Endodermal cell (in vitro differentiated cells): ENCODE measurements at regions not wholly inside any gene's neighbourhood (a gene's known extent, or its start where the extent isn't known, plus 50 kb on each side); places are given as distances from the start of the nearest gene placed in this dataset.
A peak's percentile ranks its signal among the peaks of the same experiment; 100 is the strongest.

Experiments
- DNase-seq: peaks from one replicate; pipeline ENCODE4 v3.0.0-alpha.2; 2017
- H3K27ac ChIP-seq: 2 replicates; pipeline ENCODE4 v1.5.1; 2013; ENCODE audit warnings: mild to moderate bottlenecking, low read depth, low read length, moderate library complexity
- H3K27me3 ChIP-seq: 2 replicates; pipeline ENCODE4 v1.6.1; 2013; ENCODE audit warnings: mild to moderate bottlenecking, low read length, moderate library complexity; ENCODE audit not compliant: insufficient read depth, control insufficient read depth, poor library complexity, severe bottlenecking
- H3K36me3 ChIP-seq: 2 replicates; pipeline ENCODE4 v1.7.0; 2013; ENCODE audit warnings: mild to moderate bottlenecking, low read length, moderate library complexity; ENCODE audit not compliant: control insufficient read depth, insufficient read depth
- H3K4me1 ChIP-seq: one replicate; pipeline ENCODE4 v1.7.0; 2013; ENCODE audit warnings: low read length; ENCODE audit not compliant: control insufficient read depth, insufficient read depth
- H3K4me3 ChIP-seq: 2 replicates; pipeline ENCODE4 v1.5.1; 2013; ENCODE audit warnings: mild to moderate bottlenecking, low read length, moderate library complexity
- H3K9ac ChIP-seq: 2 replicates; pipeline ENCODE4 v1.6.1; 2013; ENCODE audit warnings: mild to moderate bottlenecking, low read length, moderate library complexity; ENCODE audit not compliant: poor library complexity, severe bottlenecking; ENCODE audit errors: extremely low read depth
- H3K9me3 ChIP-seq: 2 replicates; pipeline ENCODE4 v1.6.1; 2013; ENCODE audit warnings: mild to moderate bottlenecking, low read length, moderate library complexity; ENCODE audit not compliant: control insufficient read depth
- H3K27ac Mint-ChIP-seq: 2 replicates; pipeline ENCODE4 v1.8.0; 2020; ENCODE audit warnings: mixed read lengths
- H3K27me3 Mint-ChIP-seq: 2 replicates; pipeline ENCODE4 v1.8.0; 2021; ENCODE audit warnings: mild to moderate bottlenecking, mixed read lengths; ENCODE audit not compliant: insufficient read depth
- H3K36me3 Mint-ChIP-seq: 2 replicates; pipeline ENCODE4 v1.8.0; 2020; ENCODE audit warnings: low read depth, mixed read lengths
- H3K4me1 Mint-ChIP-seq: 2 replicates; pipeline ENCODE4 v1.8.0; 2020; ENCODE audit warnings: mixed read lengths
- H3K4me3 Mint-ChIP-seq: 2 replicates; pipeline ENCODE4 v1.8.0; 2020; ENCODE audit warnings: mild to moderate bottlenecking, moderate library complexity, mixed read lengths
- H3K9me3 Mint-ChIP-seq: 2 replicates; pipeline ENCODE4 v1.8.0; 2020; ENCODE audit warnings: mild to moderate bottlenecking, mixed read lengths
- WGBS, 2 experiments: methylation state at CpG; one replicate each; pipeline versions ENCODE4 v1.1.5 to v1.1.7; 2013; ENCODE audit warnings: missing lambda C conversion rate in 2 of 2, mixed read lengths in 1 of 2; ENCODE audit not compliant: insufficient coverage in 1 of 2, insufficient read length in 1 of 2; 5-methylcytosine and 5-hydroxymethylcytosine counted together
- TF ChIP-seq, protein P1 (sequence below): fragments of 200-600 bp; sonication (generic); conservative IDR thresholded peaks from 2 replicates; pipeline ENCODE4 v1.5.0; 2021; ENCODE audit warnings: antibody characterized with exemption, mild to moderate bottlenecking

DNA sequence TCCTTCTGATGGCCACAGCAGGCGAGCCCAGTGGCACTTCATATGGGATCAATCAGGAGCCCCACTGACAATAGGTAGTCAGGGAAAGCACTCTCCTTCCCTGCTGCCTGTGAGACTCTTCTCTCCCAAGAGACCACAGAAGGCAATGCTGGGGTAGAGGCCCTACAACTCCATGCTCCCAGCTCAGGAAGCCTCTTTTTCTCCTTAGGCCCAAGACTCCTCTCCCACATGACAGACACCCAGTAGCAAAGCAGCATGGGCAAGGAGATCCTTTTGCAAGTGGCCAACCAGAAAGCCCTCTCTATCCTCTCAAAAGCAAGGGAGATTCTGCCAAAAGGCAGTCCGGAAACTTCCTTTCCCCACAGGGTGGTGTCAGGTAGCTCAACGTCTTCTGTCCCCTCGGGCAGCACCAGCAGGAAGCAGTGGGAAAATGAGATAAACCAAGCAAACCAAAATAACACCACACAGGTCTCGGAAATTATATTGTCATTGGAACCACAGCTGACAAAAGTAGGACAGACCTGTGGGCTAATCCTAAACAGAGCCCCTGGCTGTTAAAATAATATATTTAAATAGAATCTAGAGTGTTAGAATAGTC is 172.7 kb upstream of the GDF10 start:
- no peaks in the 10 kb centered on the region for H3K27me3 Mint-ChIP-seq
- H3K36me3 Mint-ChIP-seq = no peaks in the 10 kb centered on the region
- H3K9ac ChIP-seq = no peak overlapping the region
- no peaks in the 10 kb centered on the region for H3K9me3 ChIP-seq
- H3K27ac ChIP-seq = no peak overlapping the region
- no peaks in the 10 kb centered on the region for H3K36me3 ChIP-seq
- no peak overlapping the region for H3K4me3 Mint-ChIP-seq
- 67 to 100% methylated on average over 1 to 5 of the region's 5 CpGs for WGBS, 2 experiments
- DNase-seq = peak; percentile 38
- TF ChIP-seq, protein P1, sequence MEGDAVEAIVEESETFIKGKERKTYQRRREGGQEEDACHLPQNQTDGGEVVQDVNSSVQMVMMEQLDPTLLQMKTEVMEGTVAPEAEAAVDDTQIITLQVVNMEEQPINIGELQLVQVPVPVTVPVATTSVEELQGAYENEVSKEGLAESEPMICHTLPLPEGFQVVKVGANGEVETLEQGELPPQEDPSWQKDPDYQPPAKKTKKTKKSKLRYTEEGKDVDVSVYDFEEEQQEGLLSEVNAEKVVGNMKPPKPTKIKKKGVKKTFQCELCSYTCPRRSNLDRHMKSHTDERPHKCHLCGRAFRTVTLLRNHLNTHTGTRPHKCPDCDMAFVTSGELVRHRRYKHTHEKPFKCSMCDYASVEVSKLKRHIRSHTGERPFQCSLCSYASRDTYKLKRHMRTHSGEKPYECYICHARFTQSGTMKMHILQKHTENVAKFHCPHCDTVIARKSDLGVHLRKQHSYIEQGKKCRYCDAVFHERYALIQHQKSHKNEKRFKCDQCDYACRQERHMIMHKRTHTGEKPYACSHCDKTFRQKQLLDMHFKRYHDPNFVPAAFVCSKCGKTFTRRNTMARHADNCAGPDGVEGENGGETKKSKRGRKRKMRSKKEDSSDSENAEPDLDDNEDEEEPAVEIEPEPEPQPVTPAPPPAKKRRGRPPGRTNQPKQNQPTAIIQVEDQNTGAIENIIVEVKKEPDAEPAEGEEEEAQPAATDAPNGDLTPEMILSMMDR = no peak
- no peaks in the 10 kb centered on the region for H3K9me3 Mint-ChIP-seq
- H3K4me1 Mint-ChIP-seq = no peaks in the 10 kb centered on the region
- no peaks in the 10 kb centered on the region for H3K27me3 ChIP-seq
- no peaks in the 10 kb centered on the region for H3K4me1 ChIP-seq
- no peak overlapping the region for H3K4me3 ChIP-seq
- H3K27ac Mint-ChIP-seq = no peak overlapping the region

DNA sequence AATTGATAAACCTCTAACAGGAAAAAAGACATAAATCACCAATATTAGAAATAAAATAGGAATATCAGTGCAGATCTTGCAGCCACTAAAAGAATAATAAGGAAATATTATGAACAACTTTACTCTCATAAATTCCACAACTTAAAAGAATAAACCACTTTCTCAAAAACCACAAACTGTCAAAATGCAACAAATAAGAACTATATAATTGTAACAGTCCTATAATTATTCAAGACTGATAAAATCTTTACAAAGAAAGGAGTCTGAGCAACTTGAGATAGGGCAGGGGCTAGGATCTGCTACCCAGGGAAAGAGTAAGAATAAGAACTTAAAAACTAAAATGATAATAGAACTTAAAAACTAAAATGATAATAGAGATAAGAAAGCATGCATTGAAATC is 169.5 kb upstream of the GDF10 start:
- no peaks in the 10 kb centered on the region for H3K4me1 Mint-ChIP-seq
- no peak overlapping the region for H3K4me3 Mint-ChIP-seq
- no peak overlapping the region for H3K27ac Mint-ChIP-seq
- no peak overlapping the region for H3K27ac ChIP-seq
- no peaks in the 10 kb centered on the region for H3K27me3 ChIP-seq
- no peaks in the 10 kb centered on the region for H3K36me3 Mint-ChIP-seq
- H3K4me1 ChIP-seq = no peaks in the 10 kb centered on the region
- H3K9me3 Mint-ChIP-seq = no peaks in the 10 kb centered on the region
- no peaks in the 10 kb centered on the region for H3K36me3 ChIP-seq
- TF ChIP-seq, protein P1 = no peak
- no peak overlapping the region for H3K4me3 ChIP-seq
- no peaks in the 10 kb centered on the region for H3K9me3 ChIP-seq
- no peak for DNase-seq
- no peak overlapping the region for H3K9ac ChIP-seq
- H3K27me3 Mint-ChIP-seq = no peaks in the 10 kb centered on the region

DNA sequence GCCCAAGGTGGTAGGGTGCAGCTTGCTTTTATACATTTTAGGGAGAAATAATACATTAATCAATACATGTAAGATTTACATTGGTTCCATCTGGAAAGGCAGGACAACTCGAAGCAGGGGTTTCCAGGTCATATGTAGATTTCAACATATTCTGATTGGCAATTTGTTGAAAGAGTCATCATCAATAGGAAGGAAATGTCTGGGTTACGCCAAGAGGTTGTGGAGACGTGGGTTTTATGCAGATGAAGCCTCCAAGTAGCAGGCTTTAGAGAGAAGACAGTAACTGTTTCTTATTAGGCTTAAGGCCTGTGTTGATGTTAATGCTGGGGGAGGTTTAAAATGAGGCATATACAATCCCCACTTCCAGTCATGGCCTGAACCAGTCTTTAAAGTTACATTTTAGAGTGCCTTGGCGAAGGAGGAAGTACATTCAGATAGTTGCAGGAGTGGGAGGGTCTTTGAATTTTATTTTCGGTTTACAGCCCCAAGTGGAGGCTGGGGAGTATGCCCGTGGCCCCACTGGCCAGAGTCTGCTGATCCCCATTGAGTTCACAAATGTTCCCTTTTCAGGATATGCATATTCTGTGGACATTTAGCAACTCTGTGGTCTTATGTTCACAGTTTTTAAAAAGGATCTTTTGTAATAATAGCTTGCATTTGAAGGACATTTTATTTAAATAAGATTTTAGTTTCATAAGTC is 166.0 kb upstream of the GDF10 start:
- Histone ChIP-seq H3K9me3 (no peaks in the 10 kb centered on the region), H3K27me3 (no peaks in the 10 kb centered on the region), H3K27ac (no peak overlapping the region), H3K4me3 (no peak overlapping the region), H3K9ac (no peak overlapping the region), H3K4me1 (no peaks in the 10 kb centered on the region), H3K36me3 (no peaks in the 10 kb centered on the region)
- 91 to 95% methylated on average over 4 to 6 of the region's 6 CpGs for WGBS, 2 experiments
- no peaks in the 10 kb centered on the region for H3K9me3 Mint-ChIP-seq
- no peaks in the 10 kb centered on the region for H3K36me3 Mint-ChIP-seq
- no peak overlapping the region for H3K4me3 Mint-ChIP-seq
- peaks cover 8% of the 10 kb centered on the region for H3K27me3 Mint-ChIP-seq
- DNase-seq = peak; percentile 7
- H3K4me1 Mint-ChIP-seq = peaks cover 5% of the 10 kb centered on the region
- H3K27ac Mint-ChIP-seq = no peak overlapping the region
- TF ChIP-seq, protein P1 = no peak
